ENCODE measurements at regions not wholly inside any gene's neighbourhood (a gene's known extent, or its start where the extent isn't known, plus 50 kb on each side); places are given as distances from the start of the nearest gene placed in this dataset.
"Not testable (repeated sequence)": the region's sequence is repeated elsewhere in the genome, so short reads cannot be mapped to it uniquely, and the experiment has no call there.

GRCh38 chr9:39463696-39464095 lies 108.2 kb downstream of the SPATA31A1 start:
- not testable (repeated sequence) for H3K27me3 ChIP-seq (ENCODE audit: control insufficient read depth, insufficient read depth, low read length); H3K27ac ChIP-seq (ENCODE audit: low read depth, low read length); H3K36me3 ChIP-seq (ENCODE audit: control insufficient read depth, insufficient read depth, low read length); H3K9ac ChIP-seq (ENCODE audit: low read length); H3K4me1 ChIP-seq (ENCODE audit: control insufficient read depth, insufficient read depth, low read length)
- H3K4me3 ChIP-seq (ENCODE audit: low read length) = peak overlapping the region; percentile 57

- H3K36me3 ChIP-seq (ENCODE audit: control insufficient read depth, insufficient read depth, low read length); H3K4me1 ChIP-seq (ENCODE audit: control insufficient read depth, insufficient read depth, low read length); H3K9ac ChIP-seq (ENCODE audit: low read length); H3K27me3 ChIP-seq (ENCODE audit: control insufficient read depth, insufficient read depth, low read length): not testable (repeated sequence)
- Histone ChIP-seq H3K27ac (ENCODE audit: low read depth, low read length) (peak overlapping the region; percentile 32), H3K4me3 (ENCODE audit: low read length) (peak overlapping the region; percentile 57)
Measured at GRCh38 chr9:39464122-39464777, 108.8 kb downstream of the SPATA31A1 start.

- not testable (repeated sequence) for H3K4me3 ChIP-seq (ENCODE audit: low read length); H3K27ac ChIP-seq (ENCODE audit: low read depth, low read length); H3K27me3 ChIP-seq (ENCODE audit: control insufficient read depth, insufficient read depth, low read length); H3K4me1 ChIP-seq (ENCODE audit: control insufficient read depth, insufficient read depth, low read length); H3K36me3 ChIP-seq (ENCODE audit: control insufficient read depth, insufficient read depth, low read length); H3K9ac ChIP-seq (ENCODE audit: low read length)
Measured at GRCh38 chr9:39474499-39474898, 119.0 kb downstream of the SPATA31A1 start.

- H3K27ac ChIP-seq (ENCODE audit: low read depth, low read length); H3K27me3 ChIP-seq (ENCODE audit: control insufficient read depth, insufficient read depth, low read length); H3K36me3 ChIP-seq (ENCODE audit: control insufficient read depth, insufficient read depth, low read length); H3K4me3 ChIP-seq (ENCODE audit: low read length); H3K9ac ChIP-seq (ENCODE audit: low read length); H3K4me1 ChIP-seq (ENCODE audit: control insufficient read depth, insufficient read depth, low read length): not testable (repeated sequence)
Measured at GRCh38 chr9:39483073-39483472, 127.6 kb downstream of the SPATA31A1 start.

DNA sequence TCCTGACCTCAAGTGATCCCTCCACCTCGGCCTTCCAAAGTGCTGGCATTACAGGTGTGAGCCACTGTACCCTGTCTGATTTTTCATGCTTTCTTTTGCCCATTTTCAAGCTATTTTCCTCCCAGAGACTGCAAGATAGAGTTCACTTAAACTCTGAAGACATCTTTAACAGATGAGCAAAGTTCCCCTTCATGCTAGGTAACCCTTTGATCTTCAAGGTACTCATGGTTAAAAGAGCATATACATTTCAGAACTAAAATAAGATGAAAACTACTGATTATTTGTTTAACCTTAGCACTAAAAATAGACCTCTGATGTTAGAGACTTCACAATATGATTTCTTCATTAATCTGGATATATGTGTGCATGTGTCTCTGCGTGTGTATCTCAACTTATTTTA lies 128.4 kb downstream of the SPATA31A1 start:
- not testable (repeated sequence) for H3K27me3 ChIP-seq (ENCODE audit: control insufficient read depth, insufficient read depth, low read length); H3K27ac ChIP-seq (ENCODE audit: low read depth, low read length); H3K36me3 ChIP-seq (ENCODE audit: control insufficient read depth, insufficient read depth, low read length); H3K4me3 ChIP-seq (ENCODE audit: low read length); H3K4me1 ChIP-seq (ENCODE audit: control insufficient read depth, insufficient read depth, low read length); H3K9ac ChIP-seq (ENCODE audit: low read length)

DNA sequence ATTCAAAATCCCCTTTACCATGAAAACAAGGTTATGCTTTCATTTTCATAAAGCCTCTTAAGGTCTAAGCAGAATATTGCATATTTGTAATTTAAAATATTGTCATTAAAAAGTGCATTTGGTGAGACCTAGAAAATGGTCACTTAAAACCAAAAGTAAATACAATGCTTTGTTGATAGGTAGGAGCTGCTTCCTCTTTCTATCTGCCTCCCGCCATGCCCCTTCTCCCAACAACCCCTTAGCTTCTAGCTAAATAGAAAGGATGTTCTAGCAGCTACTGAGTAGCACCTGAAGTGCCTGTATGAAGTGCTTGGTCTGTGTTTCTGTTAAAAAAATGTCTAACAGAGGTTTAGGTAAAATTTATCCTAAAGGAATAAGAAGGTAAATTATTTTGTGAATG lies 128.8 kb downstream of the SPATA31A1 start:
- not testable (repeated sequence) for H3K27me3 ChIP-seq (ENCODE audit: control insufficient read depth, insufficient read depth, low read length); H3K36me3 ChIP-seq (ENCODE audit: control insufficient read depth, insufficient read depth, low read length); H3K4me3 ChIP-seq (ENCODE audit: low read length); H3K4me1 ChIP-seq (ENCODE audit: control insufficient read depth, insufficient read depth, low read length); H3K27ac ChIP-seq (ENCODE audit: low read depth, low read length); H3K9ac ChIP-seq (ENCODE audit: low read length)

- H3K4me3 ChIP-seq (ENCODE audit: low read length); H3K36me3 ChIP-seq (ENCODE audit: control insufficient read depth, insufficient read depth, low read length); H3K27ac ChIP-seq (ENCODE audit: low read depth, low read length); H3K4me1 ChIP-seq (ENCODE audit: control insufficient read depth, insufficient read depth, low read length); H3K27me3 ChIP-seq (ENCODE audit: control insufficient read depth, insufficient read depth, low read length); H3K9ac ChIP-seq (ENCODE audit: low read length): not testable (repeated sequence)
Measured at GRCh38 chr9:39487477-39487876, 132.0 kb downstream of the SPATA31A1 start.

DNA sequence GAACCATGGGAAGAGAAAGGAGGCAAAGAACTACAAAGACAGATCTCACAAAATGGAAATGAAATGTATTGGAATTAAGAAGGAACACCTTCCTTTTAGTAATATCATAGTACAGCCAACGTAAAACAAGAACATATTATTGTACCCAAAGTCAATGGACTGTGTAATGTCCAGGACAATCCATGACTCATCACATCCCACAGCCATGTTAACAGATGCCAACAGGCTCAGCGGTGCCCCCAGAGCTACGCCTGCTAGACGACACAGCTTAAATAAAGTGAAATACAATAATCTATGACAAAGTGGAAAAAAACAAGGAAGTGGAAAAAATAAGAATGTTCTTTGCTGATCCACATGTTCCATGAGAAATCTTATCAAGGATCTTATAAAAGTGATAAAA lies 140.8 kb downstream of the SPATA31A1 start:
- H3K4me1 ChIP-seq (ENCODE audit: control insufficient read depth, insufficient read depth, low read length); H3K27me3 ChIP-seq (ENCODE audit: control insufficient read depth, insufficient read depth, low read length); H3K4me3 ChIP-seq (ENCODE audit: low read length); H3K27ac ChIP-seq (ENCODE audit: low read depth, low read length); H3K9ac ChIP-seq (ENCODE audit: low read length); H3K36me3 ChIP-seq (ENCODE audit: control insufficient read depth, insufficient read depth, low read length): not testable (repeated sequence)

GRCh38 chr9:39503178-39503577 lies 147.7 kb downstream of the SPATA31A1 start:
- not testable (repeated sequence) for H3K9ac ChIP-seq (ENCODE audit: low read length); H3K27me3 ChIP-seq (ENCODE audit: control insufficient read depth, insufficient read depth, low read length); H3K27ac ChIP-seq (ENCODE audit: low read depth, low read length); H3K4me3 ChIP-seq (ENCODE audit: low read length); H3K36me3 ChIP-seq (ENCODE audit: control insufficient read depth, insufficient read depth, low read length); H3K4me1 ChIP-seq (ENCODE audit: control insufficient read depth, insufficient read depth, low read length)

- not testable (repeated sequence) for H3K4me1 ChIP-seq (ENCODE audit: control insufficient read depth, insufficient read depth, low read length); H3K4me3 ChIP-seq (ENCODE audit: low read length); H3K9ac ChIP-seq (ENCODE audit: low read length); H3K27ac ChIP-seq (ENCODE audit: low read depth, low read length); H3K27me3 ChIP-seq (ENCODE audit: control insufficient read depth, insufficient read depth, low read length); H3K36me3 ChIP-seq (ENCODE audit: control insufficient read depth, insufficient read depth, low read length)
Measured at GRCh38 chr9:39527387-39528029, 172.0 kb downstream of the SPATA31A1 start.

GRCh38 chr9:39532597-39532996 lies 177.1 kb downstream of the SPATA31A1 start:
- H3K4me3 ChIP-seq (ENCODE audit: low read length); H3K27me3 ChIP-seq (ENCODE audit: control insufficient read depth, insufficient read depth, low read length); H3K27ac ChIP-seq (ENCODE audit: low read depth, low read length); H3K36me3 ChIP-seq (ENCODE audit: control insufficient read depth, insufficient read depth, low read length); H3K4me1 ChIP-seq (ENCODE audit: control insufficient read depth, insufficient read depth, low read length); H3K9ac ChIP-seq (ENCODE audit: low read length): not testable (repeated sequence)

DNA sequence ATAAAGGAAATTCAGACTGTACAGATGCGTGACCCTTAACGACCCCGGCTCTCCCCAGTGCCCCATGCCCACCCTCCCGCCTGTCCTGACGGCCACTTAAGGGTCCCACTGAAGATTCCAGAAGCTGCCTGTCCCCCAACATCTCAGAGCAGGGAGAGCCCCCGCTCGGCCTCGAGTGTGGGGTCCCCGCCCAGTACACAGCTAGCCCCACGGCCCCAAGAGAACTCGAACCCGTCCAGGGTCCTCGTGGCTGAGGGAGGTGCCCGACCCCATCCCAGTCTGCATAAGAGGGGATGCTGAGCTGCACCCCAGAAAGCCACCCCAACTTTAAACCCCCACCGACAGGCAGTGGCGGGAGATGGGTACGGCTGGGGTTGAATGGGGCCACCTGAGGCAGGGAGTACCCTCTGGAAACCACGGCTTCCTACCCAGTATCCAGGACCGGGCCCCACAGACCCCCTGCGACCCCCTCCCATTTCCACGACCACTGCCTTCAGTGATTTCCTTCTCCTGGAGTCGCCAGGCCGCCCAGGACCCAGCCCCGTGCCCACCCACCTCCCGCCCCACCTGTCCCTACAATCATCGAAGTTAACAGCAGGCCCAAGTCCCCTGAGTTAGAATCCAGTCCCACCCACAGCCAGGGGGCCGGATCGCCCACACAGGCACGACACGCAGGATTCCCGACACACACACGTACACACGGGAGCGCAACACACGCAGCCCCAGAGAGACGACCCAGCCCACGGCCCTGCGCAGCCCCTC lies 177.7 kb downstream of the SPATA31A1 start:
- not testable (repeated sequence) for H3K4me1 ChIP-seq (ENCODE audit: control insufficient read depth, insufficient read depth, low read length); H3K27ac ChIP-seq (ENCODE audit: low read depth, low read length); H3K27me3 ChIP-seq (ENCODE audit: control insufficient read depth, insufficient read depth, low read length); H3K9ac ChIP-seq (ENCODE audit: low read length); H3K36me3 ChIP-seq (ENCODE audit: control insufficient read depth, insufficient read depth, low read length); H3K4me3 ChIP-seq (ENCODE audit: low read length)
